PFSK-1 (cell line): ENCODE measurements at regions not wholly inside any gene's neighbourhood (a gene's known extent, or its start where the extent isn't known, plus 50 kb on each side); places are given as distances from the start of the nearest gene placed in this dataset.

Experiments used
- FOXP2 ChIP-seq: optimal IDR thresholded peaks from 2 replicates; pipeline ENCODE3; 2011; ENCODE audit warnings: borderline replicate concordance, control low read depth, inconsistent platforms; ENCODE audit not compliant: insufficient read depth; ENCODE audit errors: extremely low read length, extremely low read depth
- POLR2AphosphoS5 ChIP-seq: IDR thresholded peaks from 2 replicates; pipeline ENCODE4 v1.6.1; 2012; ENCODE audit warnings: low read depth, mild to moderate bottlenecking, control low read depth, low read length, moderate library complexity
- SIN3A ChIP-seq: IDR thresholded peaks from 2 replicates; pipeline ENCODE4 v1.6.1; 2012; ENCODE audit warnings: mild to moderate bottlenecking, low read length, moderate library complexity, borderline replicate concordance; ENCODE audit not compliant: insufficient read depth
- TAF1 ChIP-seq: IDR thresholded peaks from 2 replicates; pipeline ENCODE4 v1.6.1; 2012; ENCODE audit warnings: low read length, control low read depth, borderline replicate concordance; ENCODE audit not compliant: insufficient read depth
- TF ChIP-seq, protein P1 (sequence below), 2 experiments: IDR thresholded peaks; 2 replicates each; pipeline versions ENCODE4 v1.6.1 to v1.8.0; 2011 to 2012; ENCODE audit warnings: low read depth in 2 of 2, low read length in 2 of 2, control low read depth in 1 of 2, inconsistent platforms in 1 of 2, mild to moderate bottlenecking in 1 of 2, moderate library complexity in 1 of 2; ENCODE audit not compliant: insufficient read depth in 1 of 2

DNA sequence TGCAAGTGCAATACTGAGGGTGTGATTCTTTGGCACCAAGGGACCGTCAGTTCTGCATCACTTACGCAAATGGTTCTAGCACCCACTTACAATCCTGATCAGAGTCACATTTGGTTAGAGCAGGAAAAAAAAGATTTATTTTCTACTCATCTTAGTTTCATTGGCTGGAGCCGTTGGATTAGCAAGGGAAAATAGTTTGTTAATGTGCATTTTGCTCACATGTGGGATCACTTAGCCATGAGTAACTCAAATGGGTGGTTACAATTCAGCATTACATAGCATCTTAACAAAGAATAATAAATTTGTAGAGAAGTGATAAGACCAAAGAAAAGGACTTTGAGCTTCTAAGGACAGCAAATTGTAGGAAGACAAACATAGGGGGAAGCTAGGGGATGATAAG, 216.9 kb downstream of the AUH start:
- TF ChIP-seq SIN3A, result no peak
- no peak for TF ChIP-seq POLR2AphosphoS5
- TF ChIP-seq TAF1, result no peak
- TF ChIP-seq, protein P1, sequence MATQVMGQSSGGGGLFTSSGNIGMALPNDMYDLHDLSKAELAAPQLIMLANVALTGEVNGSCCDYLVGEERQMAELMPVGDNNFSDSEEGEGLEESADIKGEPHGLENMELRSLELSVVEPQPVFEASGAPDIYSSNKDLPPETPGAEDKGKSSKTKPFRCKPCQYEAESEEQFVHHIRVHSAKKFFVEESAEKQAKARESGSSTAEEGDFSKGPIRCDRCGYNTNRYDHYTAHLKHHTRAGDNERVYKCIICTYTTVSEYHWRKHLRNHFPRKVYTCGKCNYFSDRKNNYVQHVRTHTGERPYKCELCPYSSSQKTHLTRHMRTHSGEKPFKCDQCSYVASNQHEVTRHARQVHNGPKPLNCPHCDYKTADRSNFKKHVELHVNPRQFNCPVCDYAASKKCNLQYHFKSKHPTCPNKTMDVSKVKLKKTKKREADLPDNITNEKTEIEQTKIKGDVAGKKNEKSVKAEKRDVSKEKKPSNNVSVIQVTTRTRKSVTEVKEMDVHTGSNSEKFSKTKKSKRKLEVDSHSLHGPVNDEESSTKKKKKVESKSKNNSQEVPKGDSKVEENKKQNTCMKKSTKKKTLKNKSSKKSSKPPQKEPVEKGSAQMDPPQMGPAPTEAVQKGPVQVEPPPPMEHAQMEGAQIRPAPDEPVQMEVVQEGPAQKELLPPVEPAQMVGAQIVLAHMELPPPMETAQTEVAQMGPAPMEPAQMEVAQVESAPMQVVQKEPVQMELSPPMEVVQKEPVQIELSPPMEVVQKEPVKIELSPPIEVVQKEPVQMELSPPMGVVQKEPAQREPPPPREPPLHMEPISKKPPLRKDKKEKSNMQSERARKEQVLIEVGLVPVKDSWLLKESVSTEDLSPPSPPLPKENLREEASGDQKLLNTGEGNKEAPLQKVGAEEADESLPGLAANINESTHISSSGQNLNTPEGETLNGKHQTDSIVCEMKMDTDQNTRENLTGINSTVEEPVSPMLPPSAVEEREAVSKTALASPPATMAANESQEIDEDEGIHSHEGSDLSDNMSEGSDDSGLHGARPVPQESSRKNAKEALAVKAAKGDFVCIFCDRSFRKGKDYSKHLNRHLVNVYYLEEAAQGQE (IDR thresholded peaks at IDR 0.05; ENCODE audit: insufficient read depth in 1 of 2, low read depth in 2 of 2, low read length in 2 of 2), result no peak
- TF ChIP-seq FOXP2, result no peak
